Neural progenitor cell (in vitro differentiated cells): ENCODE measurements at regions not wholly inside any gene's neighbourhood (a gene's known extent, or its start where the extent isn't known, plus 50 kb on each side); places are given as distances from the start of the nearest gene placed in this dataset.

ENCODE experiments used
- EZH2 ChIP-seq: fragments of 200-600 bp; sonication (generic); IDR thresholded peaks from 2 replicates; pipeline ENCODE4 v1.6.1; 2017; ENCODE audit warnings: antibody characterized with exemption, mild to moderate bottlenecking, moderate library complexity
- TF ChIP-seq, protein P1 (sequence below): fragments of 200-600 bp; sonication (generic); IDR thresholded peaks from 2 replicates; pipeline ENCODE4 v1.5.1; 2017; ENCODE audit warnings: antibody characterized with exemption, mild to moderate bottlenecking

GRCh38 chr14:43116341-43116740 lies 1390.7 kb downstream of the FSCB start:
- TF ChIP-seq, protein P1, sequence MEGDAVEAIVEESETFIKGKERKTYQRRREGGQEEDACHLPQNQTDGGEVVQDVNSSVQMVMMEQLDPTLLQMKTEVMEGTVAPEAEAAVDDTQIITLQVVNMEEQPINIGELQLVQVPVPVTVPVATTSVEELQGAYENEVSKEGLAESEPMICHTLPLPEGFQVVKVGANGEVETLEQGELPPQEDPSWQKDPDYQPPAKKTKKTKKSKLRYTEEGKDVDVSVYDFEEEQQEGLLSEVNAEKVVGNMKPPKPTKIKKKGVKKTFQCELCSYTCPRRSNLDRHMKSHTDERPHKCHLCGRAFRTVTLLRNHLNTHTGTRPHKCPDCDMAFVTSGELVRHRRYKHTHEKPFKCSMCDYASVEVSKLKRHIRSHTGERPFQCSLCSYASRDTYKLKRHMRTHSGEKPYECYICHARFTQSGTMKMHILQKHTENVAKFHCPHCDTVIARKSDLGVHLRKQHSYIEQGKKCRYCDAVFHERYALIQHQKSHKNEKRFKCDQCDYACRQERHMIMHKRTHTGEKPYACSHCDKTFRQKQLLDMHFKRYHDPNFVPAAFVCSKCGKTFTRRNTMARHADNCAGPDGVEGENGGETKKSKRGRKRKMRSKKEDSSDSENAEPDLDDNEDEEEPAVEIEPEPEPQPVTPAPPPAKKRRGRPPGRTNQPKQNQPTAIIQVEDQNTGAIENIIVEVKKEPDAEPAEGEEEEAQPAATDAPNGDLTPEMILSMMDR: no peak
- no peak for TF ChIP-seq EZH2
